NCI-H1436 treated with DMSO at 0.1 percent for 48 hours (cell line): ENCODE measurements at regions not wholly inside any gene's neighbourhood (a gene's known extent, or its start where the extent isn't known, plus 50 kb on each side); places are given as distances from the start of the nearest gene placed in this dataset.
"Not testable (repeated sequence)": the region's sequence is repeated elsewhere in the genome, so short reads cannot be mapped to it uniquely, and the experiment has no call there.

Experiments used
- DNase-seq: peaks from one replicate; lab custom pipeline; 2025; lab: John Stamatoyannopoulos, UW

DNA sequence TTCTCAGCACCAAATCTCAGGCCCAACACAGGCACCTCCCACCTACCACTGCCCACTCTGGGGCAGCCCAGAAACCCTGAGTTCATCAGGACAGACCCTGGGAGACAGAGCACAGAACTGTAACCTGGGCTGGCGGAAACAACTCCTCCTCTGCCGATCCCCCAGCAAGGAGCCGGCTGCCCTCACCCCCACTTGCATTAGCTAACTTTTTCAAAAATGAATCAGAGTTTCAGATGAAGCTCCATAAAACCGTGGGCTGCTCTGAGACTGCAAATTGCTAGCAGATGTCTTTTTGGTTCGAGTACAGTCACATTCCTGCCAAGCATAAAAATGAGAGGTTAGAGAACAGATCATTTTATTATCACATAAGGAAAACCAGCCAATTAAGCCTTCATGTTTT, 93.4 kb upstream of the PARD3 start:
- DNase-seq: no peak

GRCh38 chr10:34907743-34908430, 92.8 kb upstream of the PARD3 start:
- DNase-seq: no peak

DNA sequence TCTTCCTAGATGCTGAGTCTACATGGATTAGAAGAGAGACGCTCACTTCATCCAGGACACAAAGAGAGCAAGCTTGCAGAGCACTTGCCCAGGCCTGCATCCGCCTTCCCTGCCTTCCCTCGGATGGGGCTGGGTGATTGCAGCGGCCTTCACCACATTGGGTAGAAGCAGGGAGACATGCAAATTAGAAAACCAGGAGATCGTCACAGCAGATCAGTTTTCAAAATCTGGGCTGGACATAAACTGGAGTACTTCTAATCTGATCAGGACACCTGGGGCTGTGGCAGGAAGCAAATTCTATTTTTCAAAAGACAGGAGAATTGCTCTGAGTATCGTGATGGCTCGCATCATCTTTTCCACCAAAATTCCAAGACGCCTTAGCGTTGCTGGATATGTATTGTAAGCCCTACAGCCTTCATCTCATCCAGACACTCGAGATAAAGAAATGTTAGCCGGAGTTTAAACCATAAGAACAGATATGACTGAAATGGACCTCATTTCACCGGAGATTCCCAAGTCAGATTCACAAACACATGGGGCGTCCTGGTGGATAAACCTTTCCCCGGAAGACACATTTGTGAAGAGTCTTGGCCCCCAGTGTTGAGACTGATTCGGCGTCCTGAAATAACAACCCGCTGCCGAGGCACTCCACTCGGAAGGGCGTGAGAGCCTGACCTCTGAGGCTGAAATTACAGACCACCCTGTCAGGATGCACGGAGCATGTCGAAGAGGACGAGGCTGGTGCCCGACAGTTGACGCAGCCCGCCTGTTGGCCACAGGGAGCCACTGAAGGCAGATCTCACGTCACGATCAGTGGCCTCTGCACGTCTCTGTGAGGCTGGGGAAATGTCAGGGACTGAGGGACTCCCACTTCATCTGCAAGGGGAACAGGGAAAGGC, 91.2 kb upstream of the PARD3 start:
- peak; percentile 88 for DNase-seq

GRCh38 chr10:34905200-34905927, 90.3 kb upstream of the PARD3 start:
- no peak for DNase-seq

DNA sequence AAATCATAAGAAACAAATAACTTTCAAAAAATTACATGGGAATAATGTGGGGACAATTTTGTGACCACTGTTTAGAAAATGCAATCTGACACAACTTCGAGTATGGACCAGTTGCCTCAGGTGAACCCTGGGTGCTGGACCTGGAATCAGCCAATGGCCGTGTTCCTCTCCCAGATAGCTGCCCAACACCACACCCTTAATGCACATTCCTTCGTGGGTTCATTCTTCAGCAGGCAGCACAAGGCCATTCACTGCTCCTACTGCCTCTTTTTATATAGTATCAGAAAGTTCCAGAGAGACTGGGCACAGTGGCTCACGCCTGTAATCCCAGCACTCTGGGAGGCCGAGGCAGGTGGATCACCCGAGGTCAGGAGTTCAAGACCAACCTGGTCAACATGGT, 89.1 kb upstream of the PARD3 start:
- no peak for DNase-seq

- no peak for DNase-seq
These were observed 84.1 kb upstream of the PARD3 start for GRCh38 chr10:34899161-34899560.

DNA sequence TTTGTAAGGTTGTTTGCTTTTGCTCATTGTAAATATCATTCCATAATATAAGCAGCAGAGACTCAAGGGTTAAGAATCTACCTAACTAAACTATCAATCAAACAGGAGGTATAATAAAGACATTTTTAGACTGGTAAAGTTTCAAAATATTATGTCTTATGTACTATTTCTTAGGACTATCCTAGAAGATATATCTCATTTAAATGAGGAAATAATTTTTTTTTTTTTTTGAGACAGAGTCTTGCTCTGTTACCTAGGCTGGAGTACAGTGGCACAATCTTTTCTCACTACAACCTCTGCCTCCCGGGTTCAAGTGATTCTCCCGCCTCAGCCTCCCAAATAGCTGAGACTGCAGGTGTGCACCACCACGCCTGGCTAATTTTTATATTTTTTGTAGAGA, 80.9 kb upstream of the PARD3 start:
- DNase-seq: no peak

DNA sequence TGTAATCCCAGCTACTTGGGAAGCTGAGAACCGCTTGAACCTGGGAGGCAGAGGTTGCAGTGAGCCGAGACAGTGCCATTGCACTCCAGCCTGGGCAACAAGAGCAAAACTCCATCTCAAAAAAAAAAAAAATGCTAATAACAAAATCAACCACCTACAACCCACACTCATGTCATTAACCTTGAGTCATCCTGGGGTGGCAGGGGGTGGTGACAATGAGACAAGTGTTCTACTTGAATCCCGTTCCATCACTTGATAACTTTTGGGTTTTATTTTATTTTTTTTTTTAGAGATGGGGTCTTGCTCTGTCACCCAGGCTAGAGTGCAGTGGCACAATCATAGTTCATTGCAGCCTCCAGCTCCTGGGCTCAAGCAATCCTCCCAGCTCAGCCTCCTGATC, 80.0 kb upstream of the PARD3 start:
- DNase-seq: not testable (repeated sequence)

- not testable (repeated sequence) for DNase-seq
These were observed 77.4 kb upstream of the PARD3 start for GRCh38 chr10:34892521-34892920.

DNA sequence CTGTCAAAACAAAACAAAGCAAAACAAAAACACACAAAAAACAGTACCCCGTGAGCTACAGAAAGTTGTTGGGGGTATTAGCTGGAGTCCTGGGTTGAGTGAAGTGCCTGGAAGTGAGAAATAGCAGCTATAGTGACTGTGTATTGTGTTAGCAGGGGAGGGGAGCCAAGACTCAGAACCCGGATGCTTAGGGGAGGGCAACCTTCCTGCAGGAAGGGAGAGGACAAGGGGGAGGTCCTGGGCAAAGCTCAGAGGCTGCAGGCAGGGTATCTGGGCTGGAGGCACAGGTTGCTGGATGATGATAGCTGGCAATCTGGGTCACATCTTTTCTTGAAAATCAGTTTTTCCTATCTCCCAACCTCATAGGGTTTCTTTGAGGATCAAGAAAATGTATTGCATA, 75.8 kb upstream of the PARD3 start:
- no peak for DNase-seq

- DNase-seq: no peak
These were observed 74.1 kb upstream of the PARD3 start for GRCh38 chr10:34889004-34889869.

DNA sequence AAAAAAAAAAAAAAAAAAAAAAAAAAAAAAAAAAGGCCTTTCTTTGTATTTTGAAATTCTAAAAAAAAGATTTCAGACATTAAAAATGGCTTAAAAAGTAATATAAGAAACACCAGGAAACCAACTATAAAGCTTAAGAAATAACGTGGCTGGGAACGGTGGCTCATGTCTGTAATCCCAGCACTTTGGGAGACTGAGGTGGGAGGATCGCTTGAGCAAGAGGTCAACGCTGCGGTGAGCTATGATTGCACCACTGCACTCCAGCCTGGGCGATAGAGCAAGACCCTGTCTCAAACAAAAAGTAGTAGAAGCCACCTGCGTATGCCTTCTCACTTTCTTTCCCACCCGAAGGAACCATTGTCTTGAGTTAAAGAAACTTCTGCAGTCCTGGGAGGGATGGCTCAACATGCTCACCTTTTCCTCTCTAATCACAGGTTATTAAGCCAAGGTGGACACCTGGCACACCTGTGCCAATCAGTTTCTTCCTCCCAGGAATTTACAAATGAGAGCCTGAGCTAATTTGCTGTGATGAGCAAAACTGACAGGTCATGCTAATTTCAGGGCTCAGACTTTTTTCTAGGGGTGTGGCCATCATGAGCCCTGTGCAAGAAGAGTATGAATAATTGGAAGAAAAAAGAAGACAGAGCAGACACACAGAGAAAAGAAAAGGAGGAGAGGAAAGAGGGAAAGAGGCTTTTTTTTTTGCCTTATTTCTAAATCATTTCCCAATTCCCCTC, 72.0 kb upstream of the PARD3 start:
- no peak for DNase-seq

- no peak for DNase-seq
These were observed 70.8 kb upstream of the PARD3 start for GRCh38 chr10:34885898-34886297.

GRCh38 chr10:34885011-34885410, 69.9 kb upstream of the PARD3 start:
- DNase-seq: no peak

DNA sequence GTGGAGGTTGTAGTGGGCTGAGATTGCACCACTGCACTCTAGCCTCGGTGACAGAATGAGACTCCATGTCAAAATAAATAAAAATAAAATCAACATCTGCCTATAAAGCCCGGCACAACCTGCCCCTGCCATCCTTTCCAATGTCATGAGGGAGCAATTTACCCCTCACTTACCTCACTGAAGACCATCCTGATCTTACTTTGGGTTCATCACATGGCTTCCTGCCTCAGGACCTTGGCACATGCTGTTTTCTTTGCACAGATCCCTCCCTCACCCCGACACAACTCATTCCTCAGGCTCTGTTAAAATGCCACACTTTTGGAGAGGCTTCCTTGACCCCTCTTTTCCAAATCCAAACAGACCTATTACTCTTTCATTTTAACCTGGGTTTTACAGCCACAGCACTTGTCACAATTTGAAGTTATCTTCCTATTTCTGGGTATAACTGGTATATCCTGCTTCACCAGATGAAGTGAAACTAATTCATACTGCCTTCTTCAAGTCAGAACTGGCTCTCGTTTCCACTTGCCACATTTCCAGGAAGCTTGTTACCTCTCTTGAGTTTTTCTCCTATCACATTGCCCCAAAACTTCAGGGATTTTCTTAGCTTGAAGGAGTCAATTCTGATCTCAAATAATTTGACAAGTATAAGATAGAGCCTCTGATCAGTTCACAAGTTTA, 69.3 kb upstream of the PARD3 start:
- DNase-seq: no peak

DNA sequence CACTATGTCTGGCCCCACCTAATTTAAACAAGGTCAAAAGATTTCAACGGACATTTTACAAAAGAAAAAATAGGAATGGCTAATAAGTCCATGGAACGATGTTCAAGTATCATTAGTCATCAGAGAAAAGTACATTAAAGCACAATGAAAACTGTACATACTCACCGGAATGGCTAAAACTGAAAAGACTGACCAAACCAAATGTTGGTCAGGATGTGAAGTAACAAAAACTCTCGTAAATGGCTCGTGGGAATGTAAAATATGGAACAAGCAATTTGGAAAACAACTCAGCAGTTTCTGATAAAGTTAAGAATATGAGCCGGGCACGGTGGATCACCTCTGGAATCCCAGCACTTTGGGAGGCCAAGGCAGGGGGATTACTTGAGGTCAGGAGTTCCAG, 65.7 kb upstream of the PARD3 start:
- no peak for DNase-seq

DNA sequence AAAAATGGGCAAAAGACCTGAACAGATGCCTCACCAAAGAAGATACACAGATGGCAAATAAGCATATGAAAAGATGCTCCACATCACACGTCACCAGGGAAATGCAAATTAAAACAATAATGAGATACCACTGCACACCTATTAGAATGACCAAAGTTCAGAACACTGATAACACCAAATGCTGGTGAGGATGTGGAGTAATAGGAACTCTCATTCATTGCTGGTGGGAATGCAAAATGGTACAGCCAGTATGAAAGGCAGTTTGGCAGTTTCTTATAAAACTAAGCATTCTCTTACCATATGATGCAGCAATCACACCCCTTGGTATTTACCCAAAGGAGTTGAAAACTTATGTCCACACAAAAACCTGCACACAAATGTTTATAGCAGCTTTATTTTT, 63.6 kb upstream of the PARD3 start:
- not testable (repeated sequence) for DNase-seq

- no peak for DNase-seq
These were observed 60.0 kb upstream of the PARD3 start for GRCh38 chr10:34875061-34875460.

DNA sequence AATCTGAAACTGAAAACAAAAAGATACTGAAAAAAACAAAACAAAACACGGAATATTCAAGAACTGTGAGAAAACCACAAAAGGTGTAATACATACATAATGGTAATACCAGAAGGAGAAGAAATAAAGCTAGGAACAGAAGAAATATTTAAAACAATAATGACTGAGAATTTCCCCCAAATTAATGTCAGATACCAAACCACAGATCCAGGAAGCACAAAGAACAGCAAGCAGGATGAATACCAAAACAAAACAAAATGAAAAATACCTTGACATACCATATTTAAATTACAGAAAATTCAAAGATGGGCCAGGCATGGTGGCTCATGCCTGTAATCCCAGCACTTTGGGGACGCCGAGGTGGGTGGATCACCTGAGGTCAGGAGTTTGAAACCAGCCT, 57.7 kb upstream of the PARD3 start:
- no peak for DNase-seq

DNA sequence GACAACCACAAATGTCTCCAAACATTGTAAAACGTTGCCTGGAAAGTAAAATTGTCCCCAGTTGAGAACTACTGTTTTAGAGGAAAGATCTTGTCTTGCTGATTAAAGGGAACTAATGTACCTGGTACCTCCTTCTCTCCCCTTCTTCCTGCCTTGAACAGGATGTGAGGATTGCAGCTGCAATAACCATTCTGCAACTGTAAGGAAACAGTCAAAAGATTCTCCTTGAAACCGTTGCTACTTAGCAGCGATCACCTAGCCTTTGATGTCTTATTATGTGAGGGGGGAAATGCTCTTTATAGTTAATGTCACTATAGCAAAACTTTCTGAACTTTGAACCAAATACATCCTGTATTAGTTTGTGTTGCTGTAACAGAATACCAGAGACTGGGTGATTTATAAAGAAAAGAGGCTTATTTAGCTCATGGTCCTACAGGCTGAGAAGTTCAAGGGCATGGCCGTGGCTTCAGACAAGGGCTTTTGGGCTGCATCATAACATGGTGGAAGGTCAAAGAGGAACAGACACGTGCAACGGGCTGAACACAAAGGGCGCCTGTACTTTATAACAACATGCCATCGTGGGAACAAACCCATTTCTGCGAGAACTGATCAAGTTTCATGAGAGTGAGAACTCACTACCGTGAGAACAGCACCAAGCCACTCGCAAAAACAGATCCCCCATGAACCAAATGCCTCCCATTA, 54.2 kb upstream of the PARD3 start:
- no peak for DNase-seq
